Suprapubic skin (tissue), 4 donors: ENCODE measurements at regions not wholly inside any gene's neighbourhood (a gene's known extent, or its start where the extent isn't known, plus 50 kb on each side); places are given as distances from the start of the nearest gene placed in this dataset.

Experiments
- DNase-seq, 2 donors: peaks; one replicate each; pipeline ENCODE4 v3.0.0-alpha.2; 2019; ENCODE audit warnings: low spot score in 2 of 2
- H3K27ac ChIP-seq: fragments of 200-600 bp; sonication (generic); one replicate; pipeline ENCODE4 v1.5.1; 2019
- H3K27me3 ChIP-seq: fragments of 200-600 bp; sonication (generic); one replicate; pipeline ENCODE4 v1.5.1; 2019
- H3K36me3 ChIP-seq: fragments of 200-600 bp; sonication (generic); one replicate; pipeline ENCODE4 v1.5.1; 2019
- H3K4me1 ChIP-seq: fragments of 200-600 bp; sonication (generic); one replicate; pipeline ENCODE4 v1.5.1; 2019
- H3K4me3 ChIP-seq: fragments of 200-600 bp; sonication (generic); one replicate; pipeline ENCODE4 v1.5.1; 2019; ENCODE audit warnings: mild to moderate bottlenecking
- H3K9me3 ChIP-seq: fragments of 200-600 bp; sonication (generic); one replicate; pipeline ENCODE4 v1.5.1; 2019
- CTCF ChIP-seq, 2 donors: fragments of 200-600 bp in 1 of 2; fragments of 450-650 bp in 1 of 2; sonication (generic) in 1 of 2; IDR thresholded peaks; one replicate each; pipeline ENCODE4 v1.5.1; 2016 to 2019; ENCODE audit warnings: antibody characterized with exemption in 2 of 2, mild to moderate bottlenecking in 1 of 2, moderate library complexity in 1 of 2
- EP300 ChIP-seq: sonication (generic); formaldehyde crosslinking; IDR thresholded peaks from one replicate; pipeline ENCODE4 v1.6.1; 2017; ENCODE audit warnings: antibody characterized with exemption
- POLR2A ChIP-seq, 2 donors: fragments of 450-650 bp; IDR thresholded peaks; one replicate each; pipeline ENCODE4 v1.6.1; 2017; ENCODE audit warnings: antibody characterized with exemption in 2 of 2, mild to moderate bottlenecking in 2 of 2, moderate library complexity in 2 of 2
- POLR2AphosphoS5 ChIP-seq, 3 donors: sonication (generic); formaldehyde crosslinking; IDR thresholded peaks; one replicate each; pipeline ENCODE4 v1.6.1; 2017; ENCODE audit warnings: antibody characterized with exemption in 3 of 3
- WGBS: methylation state at CpG from one replicate; pipeline ENCODE4 v1.1.5; 2018; 5-methylcytosine and 5-hydroxymethylcytosine counted together

- TF ChIP-seq POLR2A (IDR thresholded peaks at IDR 0.05) (no peak), POLR2AphosphoS5 (IDR thresholded peaks at IDR 0.05) (no peak), EP300 (no peak), CTCF (IDR thresholded peaks at IDR 0.05) (no peak)
- H3K9me3 ChIP-seq: no peaks in the 10 kb centered on the region
- H3K4me1 ChIP-seq: peaks cover 5% of the 10 kb centered on the region
- no peaks in the 10 kb centered on the region for H3K36me3 ChIP-seq
- no peaks in the 10 kb centered on the region for H3K27me3 ChIP-seq
- 61% methylated on average over 8 of the region's 8 CpGs for WGBS
- no peak overlapping the region for H3K4me3 ChIP-seq
- DNase-seq: no peak
- H3K27ac ChIP-seq: no peak overlapping the region
Measured at GRCh38 chr1:232726048-232726779, 79.0 kb upstream of the MAP10 start.

- no peaks in the 10 kb centered on the region for H3K27me3 ChIP-seq
- WGBS: 67% methylated on average over 6 of the region's 6 CpGs
- DNase-seq: no peak
- TF ChIP-seq POLR2A (IDR thresholded peaks at IDR 0.05) (no peak), EP300 (no peak), CTCF (IDR thresholded peaks at IDR 0.05) (no peak), POLR2AphosphoS5 (IDR thresholded peaks at IDR 0.05) (no peak)
- peaks cover 7% of the 10 kb centered on the region for H3K4me1 ChIP-seq
- no peaks in the 10 kb centered on the region for H3K36me3 ChIP-seq
- no peaks in the 10 kb centered on the region for H3K9me3 ChIP-seq
- peak overlapping the region; percentile 48 for H3K27ac ChIP-seq
- H3K4me3 ChIP-seq: no peak overlapping the region
Measured at GRCh38 chr1:232728507-232729263, 76.5 kb upstream of the MAP10 start.

- Histone ChIP-seq H3K4me3 (no peak overlapping the region), H3K36me3 (no peaks in the 10 kb centered on the region), H3K27ac (no peak overlapping the region), H3K4me1 (peaks cover 7% of the 10 kb centered on the region), H3K9me3 (no peaks in the 10 kb centered on the region), H3K27me3 (no peaks in the 10 kb centered on the region)
- WGBS: 43% methylated on average over 1 of the region's 1 CpG
- no peak for TF ChIP-seq POLR2A (IDR thresholded peaks at IDR 0.05)
- no peak for TF ChIP-seq CTCF (IDR thresholded peaks at IDR 0.05)
- no peak for TF ChIP-seq EP300
- TF ChIP-seq POLR2AphosphoS5 (IDR thresholded peaks at IDR 0.05): no peak
- no peak for DNase-seq
Measured at GRCh38 chr1:232732344-232732910, 72.8 kb upstream of the MAP10 start.

DNA sequence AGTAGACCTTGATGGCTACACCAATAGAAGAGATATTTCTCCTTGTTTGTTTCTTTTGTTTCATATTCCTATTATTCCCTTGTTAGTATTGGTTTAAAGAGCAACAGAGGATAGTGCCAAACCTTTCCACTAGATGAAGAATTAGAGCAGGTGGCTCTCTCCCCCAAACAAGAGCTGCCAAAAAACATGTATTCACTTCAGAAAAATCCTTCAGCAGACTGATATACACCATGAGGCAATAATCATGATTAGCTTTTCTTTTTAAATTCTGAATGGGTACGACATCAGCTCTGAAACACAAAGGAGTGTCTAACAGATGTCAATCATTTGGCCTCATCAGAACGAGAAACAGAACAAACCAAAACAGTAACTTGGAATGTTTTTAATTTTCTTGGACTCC is 67.3 kb upstream of the MAP10 start:
- Histone ChIP-seq H3K27ac (no peak overlapping the region), H3K9me3 (no peaks in the 10 kb centered on the region), H3K27me3 (no peaks in the 10 kb centered on the region), H3K36me3 (no peaks in the 10 kb centered on the region), H3K4me3 (no peak overlapping the region), H3K4me1 (no peaks in the 10 kb centered on the region)
- DNase-seq: no peak
- TF ChIP-seq CTCF (IDR thresholded peaks at IDR 0.05) (no peak), EP300 (no peak)
- WGBS: 50% methylated on average over 2 of the region's 2 CpGs

DNA sequence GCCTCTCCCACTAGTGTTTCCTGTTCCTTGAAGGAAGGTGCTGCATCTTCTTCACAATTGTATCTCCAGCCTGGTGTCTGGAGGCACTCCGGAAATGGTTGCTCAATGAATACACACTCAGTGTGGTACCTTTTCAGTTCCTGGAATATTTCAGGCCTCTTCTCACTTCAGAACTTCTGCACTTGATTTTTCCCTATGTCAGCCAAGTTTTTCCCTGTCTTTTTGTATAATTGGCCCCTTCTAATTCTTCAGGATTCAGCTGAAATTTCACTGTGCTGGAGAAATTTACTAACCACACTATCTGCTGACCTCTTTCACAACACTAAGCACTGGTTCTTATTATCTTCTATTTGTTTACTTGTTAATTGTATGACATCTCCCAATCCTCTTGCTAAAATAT is 61.2 kb upstream of the MAP10 start:
- Histone ChIP-seq H3K36me3 (no peaks in the 10 kb centered on the region), H3K4me1 (no peaks in the 10 kb centered on the region), H3K9me3 (peaks cover 6% of the 10 kb centered on the region), H3K4me3 (no peak overlapping the region), H3K27me3 (no peaks in the 10 kb centered on the region), H3K27ac (no peak overlapping the region)
- TF ChIP-seq CTCF (IDR thresholded peaks at IDR 0.05) (no peak), EP300 (no peak), POLR2AphosphoS5 (IDR thresholded peaks at IDR 0.05) (no peak), POLR2A (IDR thresholded peaks at IDR 0.05) (no peak)
- no peak for DNase-seq
- 92% methylated on average over 1 of the region's 1 CpG for WGBS
